ENCODE measurements at regions not wholly inside any gene's neighbourhood (a gene's known extent, or its start where the extent isn't known, plus 50 kb on each side); places are given as distances from the start of the nearest gene placed in this dataset.

DNA sequence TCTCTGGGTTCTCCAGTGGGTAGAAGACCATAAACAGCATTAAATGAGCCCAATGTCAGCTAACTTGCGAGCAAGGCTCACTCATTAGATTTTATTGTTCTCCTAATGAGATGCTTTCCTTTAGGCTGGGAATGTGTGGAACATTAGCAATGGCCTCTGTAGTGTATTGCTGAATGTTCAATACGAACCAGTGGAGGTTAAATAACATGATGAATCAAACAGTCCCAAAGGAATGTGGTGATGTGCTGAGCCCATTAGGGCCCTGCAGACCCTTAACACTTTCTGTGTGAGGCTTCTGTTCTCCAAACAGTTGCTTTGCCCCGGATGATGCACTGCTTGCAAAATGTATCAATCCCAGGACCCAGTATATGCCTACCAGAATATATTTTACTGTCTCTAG lies 225.5 kb downstream of the ATG4C start:
- Histone ChIP-seq H2AFZ (ENCODE audit: low read depth, low read length) (no peak overlapping the region), H4K20me1 (ENCODE audit: insufficient read depth, low read length) (no peaks in the 10 kb centered on the region), H3K9ac (ENCODE audit: low read length) (no peak overlapping the region), H3K4me2 (ENCODE audit: low read length) (no peak overlapping the region), H3K4me3 (ENCODE audit: low read length) (no peak overlapping the region), H3K27me3 (ENCODE audit: low read depth, low read length) (no peaks in the 10 kb centered on the region), H3K36me3 (replicated peaks; ENCODE audit: low read depth, low read length) (no peaks in the 10 kb centered on the region), H3K27ac (ENCODE audit: low read length) (no peak overlapping the region), H3K79me2 (ENCODE audit: low read length) (no peaks in the 10 kb centered on the region), H3K9me3 (ENCODE audit: insufficient read depth, low read length) (no peaks in the 10 kb centered on the region), H3K4me1 (ENCODE audit: low read length) (peaks cover 18% of the 10 kb centered on the region)
- no peak for TF ChIP-seq CTCF (IDR thresholded peaks at IDR 0.05; ENCODE audit: low read depth, low read length)
- TF ChIP-seq EZH2phosphoT487 (IDR thresholded peaks at IDR 0.05; ENCODE audit: low read depth): no peak

- Histone ChIP-seq H3K9me3 (ENCODE audit: insufficient read depth, low read length) (no peaks in the 10 kb centered on the region), H2AFZ (ENCODE audit: low read depth, low read length) (no peak overlapping the region), H3K36me3 (replicated peaks; ENCODE audit: low read depth, low read length) (no peaks in the 10 kb centered on the region), H3K27ac (ENCODE audit: low read length) (no peak overlapping the region), H4K20me1 (ENCODE audit: insufficient read depth, low read length) (no peaks in the 10 kb centered on the region), H3K9ac (ENCODE audit: low read length) (no peak overlapping the region), H3K4me1 (ENCODE audit: low read length) (peaks cover 1% of the 10 kb centered on the region), H3K27me3 (ENCODE audit: low read depth, low read length) (no peaks in the 10 kb centered on the region), H3K79me2 (ENCODE audit: low read length) (no peaks in the 10 kb centered on the region), H3K4me2 (ENCODE audit: low read length) (no peak overlapping the region), H3K4me3 (ENCODE audit: low read length) (no peak overlapping the region)
- TF ChIP-seq EZH2phosphoT487 (IDR thresholded peaks at IDR 0.05; ENCODE audit: low read depth) (no peak), CTCF (IDR thresholded peaks at IDR 0.05; ENCODE audit: low read depth, low read length) (no peak)
Measured at GRCh38 chr1:63010913-63011660, 227.2 kb downstream of the ATG4C start.

DNA sequence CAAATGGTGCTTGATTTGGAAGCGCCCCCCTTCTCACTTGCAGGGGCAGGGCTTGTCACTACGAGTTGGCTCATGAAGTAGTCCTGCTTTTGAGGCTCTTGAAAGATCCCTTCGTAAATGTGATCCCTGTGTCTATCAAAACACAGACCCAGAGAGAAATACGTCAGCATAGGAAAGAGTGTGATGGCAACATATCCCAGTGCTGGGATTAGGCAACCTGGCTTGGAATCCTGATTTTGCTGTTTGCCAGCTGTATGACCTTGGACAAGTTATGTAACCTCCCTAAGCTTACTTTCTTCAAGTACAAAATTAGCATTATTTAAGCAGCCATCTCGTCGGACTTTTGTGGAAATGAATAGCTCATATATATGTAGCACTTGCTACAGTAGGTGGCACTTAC lies 228.4 kb downstream of the ATG4C start:
- no peak for TF ChIP-seq CTCF (IDR thresholded peaks at IDR 0.05; ENCODE audit: low read depth, low read length)
- no peak for TF ChIP-seq EZH2phosphoT487 (IDR thresholded peaks at IDR 0.05; ENCODE audit: low read depth)
- no peaks in the 10 kb centered on the region for H3K9me3 ChIP-seq (ENCODE audit: insufficient read depth, low read length)
- H3K4me1 ChIP-seq (ENCODE audit: low read length): no peaks in the 10 kb centered on the region
- H3K79me2 ChIP-seq (ENCODE audit: low read length): no peaks in the 10 kb centered on the region
- H2AFZ ChIP-seq (ENCODE audit: low read depth, low read length): no peak overlapping the region
- H3K27ac ChIP-seq (ENCODE audit: low read length): no peak overlapping the region
- no peaks in the 10 kb centered on the region for H3K27me3 ChIP-seq (ENCODE audit: low read depth, low read length)
- H3K4me2 ChIP-seq (ENCODE audit: low read length): no peak overlapping the region
- no peaks in the 10 kb centered on the region for H3K36me3 ChIP-seq (replicated peaks; ENCODE audit: low read depth, low read length)
- H3K4me3 ChIP-seq (ENCODE audit: low read length): no peak overlapping the region
- no peak overlapping the region for H3K9ac ChIP-seq (ENCODE audit: low read length)
- H4K20me1 ChIP-seq (ENCODE audit: insufficient read depth, low read length): no peaks in the 10 kb centered on the region

- Histone ChIP-seq H2AFZ (ENCODE audit: low read depth, low read length) (no peak overlapping the region), H3K4me1 (ENCODE audit: low read length) (no peaks in the 10 kb centered on the region), H3K27me3 (ENCODE audit: low read depth, low read length) (no peaks in the 10 kb centered on the region), H3K79me2 (ENCODE audit: low read length) (no peaks in the 10 kb centered on the region), H3K27ac (ENCODE audit: low read length) (no peak overlapping the region), H3K4me2 (ENCODE audit: low read length) (no peak overlapping the region), H3K36me3 (replicated peaks; ENCODE audit: low read depth, low read length) (no peaks in the 10 kb centered on the region), H3K9me3 (ENCODE audit: insufficient read depth, low read length) (no peaks in the 10 kb centered on the region), H3K9ac (ENCODE audit: low read length) (no peak overlapping the region), H4K20me1 (ENCODE audit: insufficient read depth, low read length) (no peaks in the 10 kb centered on the region), H3K4me3 (ENCODE audit: low read length) (no peak overlapping the region)
- TF ChIP-seq EZH2phosphoT487 (IDR thresholded peaks at IDR 0.05; ENCODE audit: low read depth): no peak
- no peak for TF ChIP-seq CTCF (IDR thresholded peaks at IDR 0.05; ENCODE audit: low read depth, low read length)
Measured at GRCh38 chr1:63014267-63014666, 230.3 kb downstream of the ATG4C start.
